ENCODE measurements at regions not wholly inside any gene's neighbourhood (a gene's known extent, or its start where the extent isn't known, plus 50 kb on each side); places are given as distances from the start of the nearest gene placed in this dataset.
"Not testable (repeated sequence)": the region's sequence is repeated elsewhere in the genome, so short reads cannot be mapped to it uniquely, and the experiment has no call there.

- not testable (repeated sequence) for TF ChIP-seq CTCF (IDR thresholded peaks at IDR 0.05 in 8 of 11, conservative IDR thresholded peaks at IDR 0.05 in 3 of 11); POLR2AphosphoS5 (IDR thresholded peaks at IDR 0.05)
These were observed 84.1 kb upstream of the GPR39 start for GRCh38 chr2:132332345-132333033.

Measured in spleen (tissue), 7 donors.